ENCODE measurements at regions not wholly inside any gene's neighbourhood (a gene's known extent, or its start where the extent isn't known, plus 50 kb on each side); places are given as distances from the start of the nearest gene placed in this dataset.

DNA sequence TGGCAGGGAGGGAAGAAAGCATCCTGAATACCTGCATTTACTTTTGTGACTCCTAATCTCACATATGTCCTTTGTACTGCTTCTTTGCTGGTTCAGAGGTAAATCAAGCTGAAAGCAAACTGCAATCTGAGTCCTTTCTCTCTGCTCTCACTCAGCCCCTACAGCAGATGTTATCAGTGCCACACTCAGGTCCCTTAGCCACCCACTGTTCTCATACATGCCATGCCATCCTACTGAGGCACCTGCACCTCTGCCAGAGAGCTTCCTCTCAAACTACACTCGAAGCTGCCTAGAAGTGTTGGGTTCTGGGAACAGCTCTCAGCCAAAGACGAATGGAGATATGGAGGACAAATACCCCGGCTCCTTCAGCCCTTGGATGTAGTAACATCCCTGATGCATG is 244.5 kb downstream of the TXNL1 start:
- TF ChIP-seq EZH2phosphoT487 (IDR thresholded peaks at IDR 0.05; ENCODE audit: borderline replicate concordance, low read length): no peak
- TF ChIP-seq, protein P1, sequence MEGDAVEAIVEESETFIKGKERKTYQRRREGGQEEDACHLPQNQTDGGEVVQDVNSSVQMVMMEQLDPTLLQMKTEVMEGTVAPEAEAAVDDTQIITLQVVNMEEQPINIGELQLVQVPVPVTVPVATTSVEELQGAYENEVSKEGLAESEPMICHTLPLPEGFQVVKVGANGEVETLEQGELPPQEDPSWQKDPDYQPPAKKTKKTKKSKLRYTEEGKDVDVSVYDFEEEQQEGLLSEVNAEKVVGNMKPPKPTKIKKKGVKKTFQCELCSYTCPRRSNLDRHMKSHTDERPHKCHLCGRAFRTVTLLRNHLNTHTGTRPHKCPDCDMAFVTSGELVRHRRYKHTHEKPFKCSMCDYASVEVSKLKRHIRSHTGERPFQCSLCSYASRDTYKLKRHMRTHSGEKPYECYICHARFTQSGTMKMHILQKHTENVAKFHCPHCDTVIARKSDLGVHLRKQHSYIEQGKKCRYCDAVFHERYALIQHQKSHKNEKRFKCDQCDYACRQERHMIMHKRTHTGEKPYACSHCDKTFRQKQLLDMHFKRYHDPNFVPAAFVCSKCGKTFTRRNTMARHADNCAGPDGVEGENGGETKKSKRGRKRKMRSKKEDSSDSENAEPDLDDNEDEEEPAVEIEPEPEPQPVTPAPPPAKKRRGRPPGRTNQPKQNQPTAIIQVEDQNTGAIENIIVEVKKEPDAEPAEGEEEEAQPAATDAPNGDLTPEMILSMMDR (IDR thresholded peaks at IDR 0.05; ENCODE audit: low read depth, low read length, poor library complexity, severe bottlenecking): no peak
